Neural progenitor cell (in vitro differentiated cells): ENCODE measurements at regions not wholly inside any gene's neighbourhood (a gene's known extent, or its start where the extent isn't known, plus 50 kb on each side); places are given as distances from the start of the nearest gene placed in this dataset.

Source experiments
- CTCF ChIP-seq: fragments of 200-600 bp; sonication (generic); IDR thresholded peaks from 2 replicates; pipeline ENCODE4 v1.5.1; 2017; ENCODE audit warnings: antibody characterized with exemption, mild to moderate bottlenecking
- EZH2 ChIP-seq: fragments of 200-600 bp; sonication (generic); IDR thresholded peaks from 2 replicates; pipeline ENCODE4 v1.6.1; 2017; ENCODE audit warnings: antibody characterized with exemption, mild to moderate bottlenecking, moderate library complexity
- EZH2phosphoT487 ChIP-seq: fragments of 200-600 bp; sonication (generic); IDR thresholded peaks from 2 replicates; pipeline ENCODE4 v1.6.1; 2017; ENCODE audit warnings: antibody characterized with exemption

GRCh38 chr13:33352041-33352440, 66.5 kb upstream of the STARD13 start:
- no peak for TF ChIP-seq CTCF
- no peak for TF ChIP-seq EZH2
- no peak for TF ChIP-seq EZH2phosphoT487
